GM23338 (cell line): ENCODE measurements at regions not wholly inside any gene's neighbourhood (a gene's known extent, or its start where the extent isn't known, plus 50 kb on each side); places are given as distances from the start of the nearest gene placed in this dataset.

Experiments used
- ATAC-seq: fragments of 200-7000 bp; cut with Tn5 transposase; 3 replicates; pipeline ENCODE4 v1.9.1; 2020
- DNase-seq: peaks from one replicate; pipeline ENCODE4 v3.0.0-alpha.2; 2015; ENCODE audit warnings: low spot score
- H2AFZ ChIP-seq: fragments of 200-600 bp; sonication (generic); 2 replicates; pipeline ENCODE4 v1.8.0; 2016; ENCODE audit warnings: antibody characterized with exemption, mild to moderate bottlenecking, moderate library complexity
- H3F3A ChIP-seq: fragments of 200-600 bp; sonication (generic); replicated peaks from 2 replicates; pipeline ENCODE4 v1.8.0; 2017; ENCODE audit warnings: antibody characterized with exemption, mixed run types, low read depth
- H3K27ac ChIP-seq: fragments of 200-600 bp; sonication (generic); 2 replicates; pipeline ENCODE4 v1.6.1; 2016; ENCODE audit warnings: low read depth
- H3K27me3 ChIP-seq: fragments of 200-600 bp; sonication (generic); 2 replicates; pipeline ENCODE4 v1.8.0; 2016; ENCODE audit warnings: mild to moderate bottlenecking, mixed run types, moderate library complexity; ENCODE audit not compliant: insufficient read depth
- H3K36me3 ChIP-seq: fragments of 200-600 bp; sonication (generic); 2 replicates; pipeline ENCODE4 v1.8.0; 2016; ENCODE audit warnings: mild to moderate bottlenecking; ENCODE audit not compliant: insufficient read depth
- H3K4me1 ChIP-seq: fragments of 200-600 bp; sonication (generic); 2 replicates; pipeline ENCODE4 v1.8.0; 2016; ENCODE audit warnings: mild to moderate bottlenecking, moderate library complexity; ENCODE audit not compliant: insufficient read depth
- H3K4me2 ChIP-seq: fragments of 200-600 bp; sonication (generic); 2 replicates; pipeline ENCODE4 v1.7.1; 2017; ENCODE audit warnings: mixed run types
- H3K4me3 ChIP-seq: fragments of 200-600 bp; sonication (generic); 2 replicates; pipeline ENCODE4 v1.6.1; 2016; ENCODE audit warnings: mixed run types
- H3K79me2 ChIP-seq: fragments of 200-600 bp; sonication (generic); replicated peaks from 2 replicates; pipeline ENCODE4 v1.8.0; 2017; ENCODE audit warnings: mild to moderate bottlenecking; ENCODE audit not compliant: insufficient read depth
- H3K9me2 ChIP-seq: fragments of 200-600 bp; sonication (generic); 2 replicates; pipeline ENCODE4 v1.8.0; 2017; ENCODE audit not compliant: insufficient read depth
- H4K20me1 ChIP-seq: fragments of 200-600 bp; sonication (generic); replicated peaks from 2 replicates; pipeline ENCODE4 v1.8.0; 2017; ENCODE audit warnings: mild to moderate bottlenecking; ENCODE audit not compliant: insufficient read depth
- H3K27ac Mint-ChIP-seq: 2 replicates; pipeline ENCODE4 v1.8.0; 2020; ENCODE audit warnings: inconsistent platforms, mild to moderate bottlenecking, moderate library complexity, mixed read lengths
- H3K27me3 Mint-ChIP-seq: 3 replicates; pipeline ENCODE4 v1.8.0; 2022; ENCODE audit warnings: low read depth, mild to moderate bottlenecking, moderate library complexity, mixed read lengths, inconsistent platforms; ENCODE audit not compliant: insufficient read depth, poor library complexity
- H3K36me3 Mint-ChIP-seq: 3 replicates; pipeline ENCODE4 v1.8.0; 2021; ENCODE audit warnings: low read depth, mild to moderate bottlenecking, inconsistent platforms, moderate library complexity, mixed read lengths
- H3K4me1 Mint-ChIP-seq: 3 replicates; pipeline ENCODE4 v1.8.0; 2020; ENCODE audit warnings: mild to moderate bottlenecking, inconsistent platforms, mixed read lengths
- H3K4me3 Mint-ChIP-seq: 3 replicates; pipeline ENCODE4 v1.8.0; 2021; ENCODE audit warnings: moderate library complexity, mild to moderate bottlenecking, inconsistent platforms, mixed read lengths
- H3K9me3 Mint-ChIP-seq: 3 replicates; pipeline ENCODE4 v1.8.0; 2020; ENCODE audit warnings: moderate library complexity, mild to moderate bottlenecking, inconsistent platforms, mixed read lengths
- CREB1 ChIP-seq: fragments of 250-450 bp; sonication (Bioruptor Pico); IDR thresholded peaks from 2 replicates; pipeline ENCODE4 v1.5.0; 2020; ENCODE audit warnings: low read depth, mild to moderate bottlenecking, moderate library complexity
- CTCF ChIP-seq, 2 experiments: fragments of 200-600 bp in 1 of 2; sonication (generic) in 1 of 2; conservative IDR thresholded peaks; 2 replicates each; pipeline versions ENCODE4 v1.5.1 to v1.6.1; 2016 to 2017; ENCODE audit warnings: antibody characterized with exemption in 2 of 2, low read depth in 2 of 2, mild to moderate bottlenecking in 2 of 2, moderate library complexity in 1 of 2
- ETS1 ChIP-seq: IDR thresholded peaks from 2 replicates; pipeline ENCODE4 v1.6.1; 2016; ENCODE audit warnings: antibody characterized with exemption
- EZH2 ChIP-seq: fragments of 200-600 bp; sonication (generic); IDR thresholded peaks from one replicate; pipeline ENCODE4 v1.8.0; 2017; ENCODE audit warnings: antibody characterized with exemption, mild to moderate bottlenecking, low read depth; ENCODE audit not compliant: unreplicated experiment
- EZH2phosphoT487 ChIP-seq: fragments of 200-600 bp; sonication (generic); IDR thresholded peaks from one replicate; pipeline ENCODE4 v1.8.1; 2018; ENCODE audit warnings: antibody characterized with exemption; ENCODE audit not compliant: unreplicated experiment
- JUNB ChIP-seq: IDR thresholded peaks from one replicate; pipeline ENCODE4 v1.6.1; 2016; ENCODE audit warnings: antibody characterized with exemption; ENCODE audit not compliant: unreplicated experiment
- NANOG ChIP-seq: IDR thresholded peaks from 2 replicates; pipeline ENCODE4 v1.6.1; 2016; ENCODE audit warnings: antibody characterized with exemption, borderline replicate concordance
- POLR2AphosphoS5 ChIP-seq: IDR thresholded peaks from 2 replicates; pipeline ENCODE4 v1.6.1; 2016; ENCODE audit warnings: antibody characterized with exemption, low read depth
- REST ChIP-seq: IDR thresholded peaks from one replicate; pipeline ENCODE4 v1.6.1; 2018; ENCODE audit warnings: antibody characterized with exemption; ENCODE audit not compliant: unreplicated experiment
- STAT1 ChIP-seq: IDR thresholded peaks from one replicate; pipeline ENCODE4 v1.6.1; 2016; ENCODE audit warnings: antibody characterized with exemption; ENCODE audit not compliant: unreplicated experiment
- ZNF114 ChIP-seq: fragments of 250-450 bp; sonication (Bioruptor Pico); IDR thresholded peaks from 2 replicates; pipeline ENCODE4 v1.5.0; 2020; ENCODE audit warnings: mild to moderate bottlenecking, moderate library complexity
- ZNF331 ChIP-seq: fragments of 250-450 bp; sonication (Bioruptor Pico); IDR thresholded peaks from 2 replicates; pipeline ENCODE4 v1.5.0; 2020; ENCODE audit warnings: low read depth, mild to moderate bottlenecking, moderate library complexity
- ZNF462 ChIP-seq: fragments of 250-450 bp; sonication (Bioruptor Pico); IDR thresholded peaks from 2 replicates; pipeline ENCODE4 v1.5.0; 2020; ENCODE audit warnings: mild to moderate bottlenecking, moderate library complexity

GRCh38 chr6:169164986-169165385, 88.7 kb downstream of the THBS2 start:
- no peaks in the 10 kb centered on the region for H3K79me2 ChIP-seq
- no peaks in the 10 kb centered on the region for H3K4me1 ChIP-seq
- H3F3A ChIP-seq = no peaks in the 10 kb centered on the region
- H3K4me2 ChIP-seq = no peak overlapping the region
- no peak overlapping the region for H3K4me3 ChIP-seq
- H3K36me3 ChIP-seq = no peaks in the 10 kb centered on the region
- H3K9me2 ChIP-seq = no peaks in the 10 kb centered on the region
- H3K27me3 Mint-ChIP-seq = peaks cover 7% of the 10 kb centered on the region
- TF ChIP-seq ZNF462 (CRISPR knock-in tag) (no peak), ZNF114 (CRISPR knock-in tag) (no peak), CTCF (conservative IDR thresholded peaks at IDR 0.05; ENCODE audit: low read depth in 2 of 2) (no peak), NANOG (no peak), ETS1 (no peak), REST (no peak), STAT1 (no peak), EZH2phosphoT487 (no peak), POLR2AphosphoS5 (no peak), ZNF331 (no peak), CREB1 (CRISPR knock-in tag) (no peak), JUNB (no peak), EZH2 (no peak)
- H3K36me3 Mint-ChIP-seq = peaks cover 12% of the 10 kb centered on the region
- H3K27ac ChIP-seq = no peak overlapping the region
- no peaks in the 10 kb centered on the region for H4K20me1 ChIP-seq
- H3K27ac Mint-ChIP-seq = no peak overlapping the region
- H3K4me3 Mint-ChIP-seq = no peak overlapping the region
- H3K27me3 ChIP-seq = no peaks in the 10 kb centered on the region
- no peak overlapping the region for H2AFZ ChIP-seq
- DNase-seq (no peak), ATAC-seq (no peak)
- peaks cover 17% of the 10 kb centered on the region for H3K9me3 Mint-ChIP-seq
- no peaks in the 10 kb centered on the region for H3K4me1 Mint-ChIP-seq
